HG02623 (cell line): ENCODE measurements at regions not wholly inside any gene's neighbourhood (a gene's known extent, or its start where the extent isn't known, plus 50 kb on each side); places are given as distances from the start of the nearest gene placed in this dataset.
A peak's percentile ranks its signal among the peaks of the same experiment; 100 is the strongest.

Experiments used
- ATAC-seq: cut with Tn5 transposase; IDR thresholded peaks from one replicate; pipeline ENCODE4 v1.9.1; 2021; ENCODE audit warnings: moderate library complexity; ENCODE audit not compliant: unreplicated experiment

DNA sequence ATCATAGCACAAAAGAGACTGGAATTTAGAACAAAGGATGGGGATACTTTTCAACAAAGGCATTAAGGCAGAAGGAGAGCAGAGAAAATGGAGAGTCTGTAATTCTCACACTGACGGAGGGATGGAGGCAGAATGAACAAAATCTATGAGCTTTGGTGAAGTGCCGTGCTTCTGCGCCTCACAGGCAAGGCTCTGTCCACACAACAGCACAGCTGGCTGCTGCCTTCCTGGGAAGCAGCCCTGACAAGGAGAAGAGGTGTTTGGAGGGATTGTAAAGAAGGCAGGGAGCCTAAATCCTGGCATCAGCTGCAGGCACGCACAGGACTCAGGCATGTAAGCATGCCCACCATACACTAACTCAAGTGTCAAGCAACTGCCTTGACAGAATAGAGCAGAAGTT, 485.2 kb upstream of the KIF2A start:
- no peak for ATAC-seq

DNA sequence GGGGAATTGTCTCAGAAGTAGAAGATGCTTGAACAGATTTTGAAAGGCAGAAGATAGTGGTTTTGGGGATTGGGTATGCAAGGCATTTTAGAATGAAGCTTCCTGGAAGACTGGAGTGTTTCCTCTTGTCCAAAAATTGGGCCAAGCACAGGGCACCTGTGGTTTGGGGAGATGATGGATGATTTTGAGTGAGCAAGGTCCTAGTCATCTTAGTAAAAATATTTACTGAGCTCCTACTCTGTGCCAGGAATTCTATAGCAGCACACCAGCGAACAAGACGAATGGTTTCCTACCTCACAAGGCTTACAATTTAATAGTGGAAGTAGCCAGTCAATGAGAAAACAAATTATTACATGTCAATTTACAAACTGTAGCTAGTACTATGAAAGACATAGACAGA, 484.4 kb upstream of the KIF2A start:
- ATAC-seq, result no peak

DNA sequence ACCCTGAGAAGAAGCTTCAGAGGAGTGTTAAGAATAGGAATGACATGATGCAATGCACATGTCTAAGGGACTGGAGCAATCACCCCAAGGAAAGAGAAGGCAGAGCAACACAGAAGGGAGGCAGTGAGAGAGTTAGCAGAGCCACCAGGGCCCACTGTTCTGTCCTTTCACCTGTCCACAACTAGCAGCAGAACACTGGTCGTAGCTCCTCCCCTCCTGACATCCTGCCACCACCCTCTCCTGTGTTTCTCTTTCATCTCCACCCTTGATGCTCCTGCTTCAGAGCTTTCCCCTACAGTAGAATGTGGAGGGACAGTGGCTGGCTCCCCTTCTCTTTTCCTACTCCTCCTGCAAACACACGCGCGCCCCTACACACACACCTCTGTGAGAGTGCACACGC, 483.4 kb upstream of the KIF2A start:
- ATAC-seq, result no peak

DNA sequence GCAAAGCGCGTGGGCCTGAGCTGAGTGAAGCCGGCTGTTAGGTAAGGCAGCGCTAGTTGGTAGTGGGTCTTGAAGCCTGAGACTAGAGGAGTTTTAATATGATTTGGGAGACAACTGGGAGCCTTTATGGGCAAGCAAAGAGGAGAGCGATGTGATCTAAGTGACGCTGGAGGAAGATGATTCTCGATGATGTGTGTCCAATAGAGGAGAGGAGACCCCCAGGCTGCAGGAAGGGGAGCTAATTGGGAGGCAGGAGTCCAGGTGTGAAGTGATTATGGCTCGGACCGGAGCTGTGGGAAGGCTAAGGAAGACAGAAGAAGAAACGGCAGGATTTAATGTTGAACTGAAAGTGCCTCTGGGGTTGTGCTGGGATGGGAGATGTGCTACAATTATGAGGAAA, 482.9 kb upstream of the KIF2A start:
- ATAC-seq, result no peak

DNA sequence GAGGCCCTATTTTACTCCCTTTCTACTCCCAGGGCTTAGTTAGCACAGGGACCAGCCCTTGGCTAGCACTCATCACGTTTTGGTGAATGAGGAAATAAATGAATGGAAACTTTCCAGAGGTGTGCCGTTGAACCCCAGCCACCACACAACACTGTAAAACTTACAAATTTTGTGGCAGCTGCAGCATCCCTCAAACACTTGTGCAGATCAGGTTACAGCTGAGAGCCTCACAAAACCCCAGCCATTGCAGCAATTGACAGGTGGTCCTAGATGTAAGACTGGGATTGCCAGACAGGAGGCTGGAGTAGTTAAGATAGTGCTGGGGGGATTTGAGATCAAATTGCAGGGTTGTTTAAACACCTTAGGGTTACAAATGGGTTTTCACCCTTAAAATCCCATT, 482.2 kb upstream of the KIF2A start:
- ATAC-seq, result no peak

DNA sequence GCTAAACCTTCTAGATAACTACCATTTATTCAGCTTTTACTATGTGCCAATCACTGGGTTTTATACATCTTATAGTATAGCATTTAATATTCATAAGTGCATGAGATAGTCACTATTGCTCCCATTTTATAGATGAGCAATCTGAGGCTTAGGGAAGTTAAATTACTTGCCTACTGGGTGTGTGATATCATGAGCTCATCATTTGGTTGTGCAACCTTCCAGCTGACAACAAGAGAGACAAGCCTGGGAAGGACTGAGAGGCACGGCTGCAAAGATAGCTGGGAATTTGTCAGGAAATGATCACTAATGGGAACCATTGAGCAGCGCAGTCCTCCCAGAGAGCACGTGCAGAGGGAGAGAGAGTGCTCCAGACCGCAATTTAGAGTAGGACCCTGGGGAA, 481.6 kb upstream of the KIF2A start:
- no peak for ATAC-seq

DNA sequence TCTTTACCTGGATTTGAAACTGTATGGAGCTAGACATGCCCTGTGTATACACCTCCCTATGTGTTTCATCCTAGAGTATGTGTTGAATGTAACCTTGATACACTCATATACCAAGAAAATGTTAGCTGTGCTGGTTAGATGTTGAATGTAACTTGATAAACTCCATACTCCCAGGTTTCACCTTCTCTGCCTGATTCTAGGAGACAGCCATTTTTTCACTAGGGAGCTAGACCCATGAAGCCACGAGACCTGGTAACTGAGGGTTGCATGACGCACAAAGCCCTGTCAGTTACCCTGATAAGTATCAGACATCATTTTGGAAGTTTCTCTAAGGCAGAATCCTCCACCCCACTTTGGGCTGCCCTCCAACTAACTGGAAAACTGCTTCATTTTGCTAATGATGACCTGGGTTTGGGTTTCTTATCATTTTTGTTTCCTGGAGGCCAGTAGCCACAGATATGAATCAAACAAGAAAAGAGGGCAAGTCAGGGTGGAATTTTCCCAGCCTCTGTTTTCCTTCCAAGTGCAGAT, 478.5 kb upstream of the KIF2A start:
- ATAC-seq, result no peak

DNA sequence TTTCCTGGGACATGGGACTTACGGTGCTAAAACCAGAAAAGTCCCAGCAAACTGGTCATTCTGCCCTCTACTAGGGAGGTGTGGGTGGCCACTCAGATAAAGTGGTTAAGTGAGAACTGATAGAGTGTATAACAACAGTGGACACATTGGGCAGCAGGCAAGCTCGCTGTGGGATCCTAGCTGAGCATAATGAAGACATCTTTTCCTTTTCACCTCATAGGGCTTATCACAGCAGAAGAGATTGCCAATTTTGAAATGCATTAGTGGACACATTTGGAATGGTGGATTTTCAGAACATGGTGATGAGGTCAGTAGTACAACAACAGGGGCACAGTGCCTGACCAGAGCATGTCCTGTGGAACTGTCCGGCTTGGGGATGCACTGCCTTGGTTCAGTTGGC, 477.1 kb upstream of the KIF2A start:
- ATAC-seq, result no peak

DNA sequence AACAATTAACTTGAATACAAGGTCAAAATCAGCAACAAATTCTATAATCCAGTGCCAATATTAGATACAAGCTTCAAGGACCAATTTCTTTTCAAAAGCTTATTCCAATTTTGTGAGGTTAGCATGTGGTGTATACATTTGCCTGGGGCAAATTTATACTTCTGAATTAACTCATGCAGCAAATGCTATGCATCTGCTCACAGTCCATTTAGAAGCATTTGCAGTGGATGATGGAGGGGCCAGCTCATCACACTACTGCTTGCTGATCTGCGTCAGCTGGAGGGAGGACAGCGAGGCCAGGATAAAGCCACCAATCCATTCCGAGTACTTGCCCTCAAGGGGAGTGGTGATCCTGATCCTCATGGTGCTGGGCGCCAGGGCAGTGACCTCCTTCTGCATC, 474.3 kb upstream of the KIF2A start:
- no peak for ATAC-seq

DNA sequence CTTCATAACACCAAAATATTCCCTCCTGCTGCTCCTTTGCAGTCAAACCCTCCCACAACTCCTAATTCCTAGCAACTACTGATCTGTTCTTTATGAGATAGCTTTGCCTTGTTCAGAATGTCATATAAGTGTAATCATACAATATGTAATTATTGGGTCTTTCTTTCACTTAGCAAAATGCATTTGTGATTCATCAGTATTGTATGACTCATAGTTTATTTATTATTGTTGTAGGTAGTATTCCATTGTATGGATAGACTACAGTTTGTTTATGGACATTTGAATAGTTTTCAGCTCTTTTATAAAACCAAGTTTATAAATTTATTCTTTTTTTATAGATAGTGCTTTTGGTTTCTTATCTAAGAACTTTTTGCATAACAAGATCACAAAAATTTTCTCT, 468.2 kb upstream of the KIF2A start:
- no peak for ATAC-seq

DNA sequence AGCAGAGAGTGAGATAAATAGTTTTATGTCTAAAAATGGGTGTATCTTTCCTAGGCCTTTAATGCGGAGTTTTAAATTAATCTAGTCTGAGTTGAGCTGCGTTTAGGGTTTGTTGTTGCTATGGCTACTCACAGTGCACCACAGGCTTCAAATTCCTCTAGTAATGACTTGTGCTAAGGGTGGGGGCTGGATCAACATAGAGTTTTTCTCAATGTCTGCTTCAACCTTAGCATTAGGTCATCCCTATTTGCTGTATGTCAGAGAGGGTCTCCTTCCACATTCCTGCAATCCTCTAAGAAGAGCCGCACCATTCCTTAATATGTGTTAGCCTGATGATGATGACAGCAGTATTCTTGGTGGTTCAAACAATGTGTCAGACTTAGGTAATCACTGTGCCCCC, 465.6 kb upstream of the KIF2A start:
- no peak for ATAC-seq

DNA sequence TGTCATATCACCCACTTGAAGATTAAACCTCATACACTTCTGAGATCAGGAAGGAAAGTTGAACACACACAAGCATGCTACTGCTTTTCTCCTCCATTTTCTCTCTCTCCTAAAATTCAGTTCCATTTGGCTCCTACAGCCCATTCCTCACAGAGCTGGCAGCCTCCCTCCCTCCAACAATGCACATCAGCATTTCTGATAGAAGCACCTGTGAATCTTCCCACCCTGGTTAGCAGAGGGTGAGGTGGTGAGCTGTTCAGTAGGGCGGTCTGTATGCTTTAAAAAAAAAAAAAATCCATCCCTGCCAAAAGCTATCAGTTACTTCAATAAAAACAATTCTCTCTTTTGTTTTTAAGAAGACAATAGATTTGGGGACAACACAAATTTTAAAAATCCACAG, 463.2 kb upstream of the KIF2A start:
- ATAC-seq, result no peak

DNA sequence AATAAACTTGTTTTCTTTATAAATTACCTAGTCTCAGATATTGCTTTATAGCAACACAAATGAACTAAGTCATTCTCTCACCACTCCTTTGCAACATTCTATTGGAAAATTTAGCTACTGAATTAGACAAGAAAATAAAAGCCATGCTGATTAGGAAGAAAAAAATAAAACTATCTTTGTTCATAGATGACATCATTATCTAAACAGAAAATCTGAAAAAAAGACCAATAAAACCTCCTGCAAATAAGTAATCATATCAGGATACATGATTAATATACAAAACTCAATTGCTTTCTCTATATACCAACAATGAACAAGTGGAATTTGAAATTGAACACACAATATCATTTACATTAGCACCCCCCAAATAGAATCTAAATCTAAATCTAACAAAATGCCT, 455.3 kb upstream of the KIF2A start:
- no peak for ATAC-seq

DNA sequence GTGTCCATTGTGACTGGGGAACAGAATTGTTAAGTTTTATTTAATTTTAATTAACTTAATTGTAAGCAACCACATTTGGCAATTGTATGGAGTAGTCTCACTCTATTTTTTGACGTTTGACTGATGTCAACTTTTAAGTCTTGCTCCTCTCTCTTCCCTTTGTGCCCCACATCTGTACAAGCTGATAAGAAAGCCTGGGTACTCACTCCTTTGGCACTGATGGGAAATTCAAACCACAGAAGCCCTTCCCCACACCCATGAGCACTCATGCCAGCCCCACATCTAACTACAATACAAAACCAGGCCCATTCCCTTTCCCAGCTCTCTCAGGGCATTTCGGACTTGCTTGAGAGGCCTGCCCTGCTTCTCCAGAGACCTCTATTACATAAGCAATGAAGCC, 451.5 kb upstream of the KIF2A start:
- no peak for ATAC-seq

DNA sequence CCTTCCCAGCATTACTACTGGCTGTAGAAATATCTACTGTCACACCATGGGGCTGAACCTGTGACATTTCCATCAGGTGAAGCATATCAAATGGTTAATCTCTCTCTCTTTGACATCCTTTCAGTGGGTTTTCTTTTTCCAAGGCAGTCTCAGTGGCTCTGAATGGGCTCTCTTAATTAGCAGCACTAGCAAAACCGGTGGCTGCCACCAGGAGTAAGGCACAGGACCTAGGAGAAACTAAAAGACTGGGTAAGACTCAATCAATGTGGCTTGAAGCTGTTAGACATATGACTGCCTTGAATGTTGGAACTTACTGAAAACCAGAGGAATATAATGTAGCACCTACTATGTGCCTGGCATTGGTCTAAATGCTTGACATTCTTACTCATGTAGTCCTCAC, 445.0 kb upstream of the KIF2A start:
- ATAC-seq, result no peak

DNA sequence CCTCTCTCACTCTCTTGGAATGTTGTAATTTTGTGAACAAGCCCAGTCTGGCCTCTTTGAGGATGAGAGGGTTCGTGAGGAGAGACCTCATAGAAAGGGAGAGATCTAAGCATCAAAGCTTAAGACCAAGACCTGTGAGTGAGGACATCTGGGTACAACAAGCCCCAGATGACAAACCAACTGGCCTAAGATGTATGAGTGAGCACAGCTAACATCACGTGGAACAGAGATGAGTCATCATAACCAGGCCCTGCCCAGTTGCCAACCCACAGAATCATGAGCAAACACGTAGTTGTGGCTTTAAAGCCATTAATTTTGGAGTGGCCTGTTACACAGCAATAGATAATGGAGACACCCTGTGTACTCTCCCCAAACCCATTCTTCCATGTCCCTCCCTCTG, 439.1 kb upstream of the KIF2A start:
- ATAC-seq, result peak; percentile 79

DNA sequence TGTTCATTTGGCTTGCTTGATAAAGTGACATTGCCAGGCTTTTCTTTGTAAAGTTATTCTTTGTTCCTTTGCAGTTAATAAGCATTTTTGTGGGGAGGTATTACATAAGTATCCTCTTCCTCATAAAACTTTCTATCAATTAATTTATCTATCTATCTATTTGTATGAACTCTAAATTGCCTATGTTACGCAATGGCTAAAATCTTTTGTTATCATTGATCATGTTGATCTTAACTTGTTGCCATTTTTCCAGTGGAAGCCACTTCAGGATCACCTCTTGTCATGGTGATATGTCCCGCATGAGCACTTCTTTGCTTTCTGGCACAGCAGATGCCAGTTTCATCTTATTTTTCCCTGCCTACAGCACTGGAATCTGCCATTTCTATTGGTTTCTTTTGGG, 436.7 kb upstream of the KIF2A start:
- no peak for ATAC-seq

DNA sequence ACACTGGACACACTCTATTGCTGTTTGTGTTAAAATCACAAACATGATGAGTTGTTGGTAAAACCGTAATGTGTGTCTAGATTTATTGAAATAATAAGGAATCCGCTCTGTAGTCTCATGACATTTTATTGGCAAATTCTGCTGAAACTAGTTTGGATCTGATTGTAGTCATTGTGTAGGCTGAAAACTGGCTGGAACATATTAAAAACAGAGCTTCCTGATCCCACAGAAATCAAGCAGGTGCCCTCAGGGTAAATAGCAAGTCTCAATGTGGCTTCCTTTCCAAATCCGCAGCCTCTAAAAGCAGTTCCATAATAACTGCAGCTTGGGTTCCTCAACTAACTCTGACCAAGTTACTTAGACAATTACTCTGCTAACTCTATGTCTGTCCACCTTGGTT, 427.5 kb upstream of the KIF2A start:
- no peak for ATAC-seq

DNA sequence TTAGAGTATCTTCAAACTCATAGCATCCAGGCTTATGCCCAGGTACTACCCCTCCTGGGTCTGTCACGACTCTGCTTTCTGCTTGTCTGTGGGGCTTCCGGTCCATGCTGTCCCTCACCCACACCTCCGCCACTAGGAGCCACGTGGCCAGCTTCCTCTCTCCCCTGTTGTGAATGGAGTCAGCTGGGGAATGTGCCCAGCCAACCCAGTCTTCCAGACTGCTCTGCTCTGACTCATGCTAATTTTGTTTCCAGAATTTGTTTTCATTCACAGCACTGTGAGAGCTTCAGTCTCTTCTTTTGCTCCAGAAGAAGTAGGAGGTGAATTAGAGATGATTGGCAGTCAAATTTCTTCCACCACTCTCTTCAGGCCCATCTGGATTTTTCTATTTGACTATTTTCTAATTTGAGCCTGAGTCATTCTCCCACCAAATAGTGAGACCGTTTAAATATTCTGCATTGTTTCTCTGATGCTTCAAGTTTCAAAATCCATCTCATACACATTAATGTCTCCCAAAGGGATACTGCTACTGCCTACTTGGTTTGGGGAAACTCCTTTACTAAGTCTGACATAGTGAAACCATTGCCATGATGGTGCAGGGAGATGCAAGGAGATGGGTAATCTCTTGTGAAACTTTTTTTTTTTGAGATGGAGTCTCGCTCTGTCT, 424.1 kb upstream of the KIF2A start:
- no peak for ATAC-seq

DNA sequence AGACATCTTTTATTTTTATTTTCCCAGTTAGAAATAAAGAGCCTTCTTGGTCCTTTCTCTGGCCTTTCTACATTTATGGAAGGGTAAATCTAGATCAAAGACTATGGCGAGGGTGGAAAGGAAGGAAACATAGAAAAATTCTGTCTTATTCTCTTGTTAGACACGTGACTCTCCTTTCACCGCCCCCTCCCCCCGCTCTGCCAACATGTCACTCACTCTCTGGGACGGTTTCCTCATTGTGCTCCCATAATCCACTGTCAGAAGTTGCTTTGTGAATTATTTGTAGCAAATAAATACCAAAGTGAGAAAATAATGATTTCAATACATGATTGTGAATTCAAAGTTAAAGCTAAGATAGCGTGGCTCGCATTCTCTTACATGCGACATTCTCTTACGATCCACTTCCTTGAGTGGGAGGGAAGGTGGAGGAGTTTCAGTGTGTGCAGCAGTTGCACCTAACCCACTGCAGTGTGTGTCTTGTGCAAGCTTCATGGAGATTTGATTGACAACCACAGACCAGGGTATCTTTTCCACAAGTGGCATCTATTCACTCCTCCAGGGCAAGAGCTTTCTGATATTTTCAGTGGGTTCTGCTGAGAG, 423.0 kb upstream of the KIF2A start:
- ATAC-seq, result no peak

DNA sequence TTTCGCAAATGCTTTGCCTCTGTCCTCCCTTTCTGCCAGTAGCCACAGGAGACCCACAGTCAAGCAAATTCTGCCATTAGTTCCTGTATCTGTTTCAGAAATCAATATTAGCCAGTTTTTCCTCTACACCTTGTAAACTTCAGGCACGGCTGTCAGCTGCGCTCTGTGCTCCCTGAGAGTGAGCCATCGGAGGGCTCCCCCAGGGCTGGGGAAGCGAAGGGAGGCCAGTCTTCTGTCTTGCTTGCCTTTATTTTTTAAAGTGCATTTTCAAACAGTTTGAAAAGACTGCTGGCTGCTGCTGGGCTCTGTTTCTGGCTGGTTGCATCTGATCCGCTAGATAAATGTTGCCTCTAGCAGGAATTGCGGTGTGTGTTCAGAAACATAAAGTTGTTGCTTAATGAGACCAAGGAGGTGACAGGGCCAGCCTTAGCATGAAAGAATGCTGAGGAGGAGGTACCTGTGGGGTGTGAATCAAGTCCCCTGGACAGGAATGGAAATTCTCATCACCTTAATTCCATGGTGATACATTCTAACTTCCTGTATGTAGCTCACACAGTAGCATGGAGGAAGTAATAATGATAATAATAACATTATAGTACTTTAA, 421.7 kb upstream of the KIF2A start:
- no peak for ATAC-seq

DNA sequence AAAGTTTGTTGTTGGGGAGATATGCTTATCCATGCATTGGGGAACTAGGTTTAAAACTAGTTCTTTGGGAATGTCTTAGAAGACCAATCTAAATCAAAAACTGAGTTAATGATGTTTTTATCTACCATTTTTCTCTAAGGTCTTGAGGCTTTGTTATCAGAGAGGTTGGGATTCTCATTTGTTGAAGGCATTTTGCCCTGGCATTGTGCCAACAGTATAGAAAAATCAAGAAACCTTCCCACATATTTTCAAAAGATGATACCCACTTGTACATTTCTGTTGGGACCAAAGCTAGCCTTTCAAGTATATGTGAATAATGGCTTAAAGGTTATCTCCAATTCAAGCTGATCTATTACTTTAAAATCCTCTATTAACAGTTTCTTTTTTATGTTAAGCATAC, 419.8 kb upstream of the KIF2A start:
- ATAC-seq, result no peak

DNA sequence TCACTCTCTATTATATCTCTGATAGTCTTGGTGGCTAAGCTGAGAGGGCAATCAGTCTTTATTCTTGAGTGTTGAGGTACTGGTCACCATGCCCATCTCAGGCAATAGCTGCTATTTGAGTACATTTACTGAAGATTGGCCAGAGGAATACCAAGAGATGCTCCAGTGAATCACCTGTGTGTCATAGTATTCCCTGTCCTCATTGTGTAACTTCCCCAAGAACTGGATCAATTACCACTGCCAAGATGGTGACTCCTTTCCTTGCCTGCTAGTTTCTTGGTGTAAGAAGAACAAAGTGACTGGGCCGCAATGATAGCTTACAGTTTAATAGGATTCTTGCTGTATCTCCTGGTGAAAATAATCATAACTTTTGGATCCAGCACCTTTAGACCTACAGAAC, 418.7 kb upstream of the KIF2A start:
- no peak for ATAC-seq
